Thyroid gland (tissue), 4 donors: ENCODE measurements at regions not wholly inside any gene's neighbourhood (a gene's known extent, or its start where the extent isn't known, plus 50 kb on each side); places are given as distances from the start of the nearest gene placed in this dataset.

Source experiments
- DNase-seq, 2 donors: peaks; one replicate each; pipeline ENCODE4 v3.0.0-alpha.2; 2019
- H3K27ac ChIP-seq, 3 donors: fragments of 200-600 bp; sonication (generic); 1 replicate in 2 of 3; 2 replicates in 1 of 3; pipeline ENCODE4 v1.5.1; 2016 to 2019; ENCODE audit warnings: mild to moderate bottlenecking in 1 of 3, moderate library complexity in 1 of 3
- H3K27me3 ChIP-seq: fragments of 200-600 bp; sonication (generic); one replicate; pipeline ENCODE4 v1.5.1; 2019
- H3K36me3 ChIP-seq, 2 donors: fragments of 200-600 bp; sonication (generic); one replicate each; pipeline ENCODE4 v1.5.1; 2016 to 2019
- H3K4me1 ChIP-seq, 2 donors: fragments of 200-600 bp; sonication (generic); one replicate each; pipeline ENCODE4 v1.5.1; 2017 to 2019
- H3K4me3 ChIP-seq, 3 donors: fragments of 200-600 bp; sonication (generic); replicated peaks in 1 of 3; 1 replicate in 2 of 3; 2 replicates in 1 of 3; pipeline ENCODE4 v1.5.1; 2016; ENCODE audit warnings: mild to moderate bottlenecking in 1 of 3
- H3K9me3 ChIP-seq: fragments of 200-600 bp; sonication (generic); one replicate; pipeline ENCODE4 v1.5.1; 2017
- POLR2A ChIP-seq, 2 donors: fragments of 450-650 bp; IDR thresholded peaks; one replicate each; pipeline ENCODE4 v1.6.1; 2017; ENCODE audit warnings: antibody characterized with exemption in 2 of 2, mild to moderate bottlenecking in 2 of 2, moderate library complexity in 1 of 2
- WGBS, 2 donors: methylation state at CpG; one replicate each; pipeline ENCODE4 v1.1.5; 2017; 5-methylcytosine and 5-hydroxymethylcytosine counted together
- intact Hi-C: fragments of 100-400 bp; cut with DNase I; formaldehyde crosslinking; loops from one replicate; pipeline ENCODE4 v1.15.1; 2023
- TF ChIP-seq, protein P1 (sequence below), 6 experiments: fragments of 200-600 bp in 3 of 6; fragments of 450-650 bp in 3 of 6; sonication (generic) in 3 of 6; IDR thresholded peaks; one replicate each; pipeline ENCODE4 v1.5.1; 2016 to 2019; ENCODE audit warnings: antibody characterized with exemption in 6 of 6, mild to moderate bottlenecking in 2 of 6, inconsistent platforms in 1 of 6, moderate library complexity in 1 of 6

DNA sequence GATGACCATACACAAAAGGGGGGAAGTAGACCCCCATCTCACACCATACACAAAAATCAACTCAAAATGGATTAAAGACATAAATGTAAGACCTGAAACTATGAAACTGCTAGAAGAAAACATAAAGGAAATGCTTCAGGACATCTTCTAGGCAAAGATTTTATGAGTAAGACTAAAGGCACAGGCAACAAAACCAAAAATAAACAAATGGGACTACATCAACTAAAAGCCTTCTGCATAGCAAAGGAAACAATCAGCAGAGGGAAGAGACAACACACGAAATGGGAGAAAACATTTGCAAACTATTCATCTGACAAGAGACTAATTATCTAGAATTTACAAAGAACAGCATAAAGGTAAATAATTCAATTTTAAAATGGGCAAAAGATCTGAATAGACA lies 152.1 kb downstream of the AXIN2 start:
- no peaks in the 10 kb centered on the region for H3K4me1 ChIP-seq
- H3K9me3 ChIP-seq = no peaks in the 10 kb centered on the region
- 40 to 46% methylated on average over 1 of the region's 1 CpG for WGBS, 2 donors
- TF ChIP-seq, protein P1, sequence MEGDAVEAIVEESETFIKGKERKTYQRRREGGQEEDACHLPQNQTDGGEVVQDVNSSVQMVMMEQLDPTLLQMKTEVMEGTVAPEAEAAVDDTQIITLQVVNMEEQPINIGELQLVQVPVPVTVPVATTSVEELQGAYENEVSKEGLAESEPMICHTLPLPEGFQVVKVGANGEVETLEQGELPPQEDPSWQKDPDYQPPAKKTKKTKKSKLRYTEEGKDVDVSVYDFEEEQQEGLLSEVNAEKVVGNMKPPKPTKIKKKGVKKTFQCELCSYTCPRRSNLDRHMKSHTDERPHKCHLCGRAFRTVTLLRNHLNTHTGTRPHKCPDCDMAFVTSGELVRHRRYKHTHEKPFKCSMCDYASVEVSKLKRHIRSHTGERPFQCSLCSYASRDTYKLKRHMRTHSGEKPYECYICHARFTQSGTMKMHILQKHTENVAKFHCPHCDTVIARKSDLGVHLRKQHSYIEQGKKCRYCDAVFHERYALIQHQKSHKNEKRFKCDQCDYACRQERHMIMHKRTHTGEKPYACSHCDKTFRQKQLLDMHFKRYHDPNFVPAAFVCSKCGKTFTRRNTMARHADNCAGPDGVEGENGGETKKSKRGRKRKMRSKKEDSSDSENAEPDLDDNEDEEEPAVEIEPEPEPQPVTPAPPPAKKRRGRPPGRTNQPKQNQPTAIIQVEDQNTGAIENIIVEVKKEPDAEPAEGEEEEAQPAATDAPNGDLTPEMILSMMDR (IDR thresholded peaks at IDR 0.05) = no peak
- no peak for TF ChIP-seq POLR2A (IDR thresholded peaks at IDR 0.05)
- DNase-seq = no peak
- no peaks in the 10 kb centered on the region for H3K36me3 ChIP-seq
- H3K27ac ChIP-seq = no peak overlapping the region
- no peak overlapping the region for H3K4me3 ChIP-seq
- H3K27me3 ChIP-seq = no peaks in the 10 kb centered on the region
- intact Hi-C loops = no loop called here

DNA sequence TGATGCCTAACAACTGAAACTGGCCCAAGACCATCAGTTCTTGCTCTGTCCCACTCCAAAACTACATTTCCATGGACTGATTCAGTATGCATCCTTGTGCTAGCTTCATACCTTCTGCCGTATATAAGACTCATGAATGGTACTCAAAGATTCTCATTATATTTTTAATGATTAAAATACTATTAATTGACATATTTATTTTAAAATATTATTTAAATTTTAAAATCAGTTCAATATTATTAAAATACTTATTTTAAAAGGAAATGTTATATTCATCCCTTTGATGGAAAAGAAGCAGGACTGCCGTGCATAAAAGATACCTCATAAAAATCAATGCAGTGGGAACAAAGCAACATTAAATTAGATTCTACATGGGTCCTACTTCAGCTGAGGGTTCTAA lies 153.4 kb downstream of the AXIN2 start:
- Histone ChIP-seq H3K27me3 (no peaks in the 10 kb centered on the region), H3K27ac (no peak overlapping the region), H3K36me3 (no peaks in the 10 kb centered on the region), H3K4me3 (no peak overlapping the region), H3K9me3 (no peaks in the 10 kb centered on the region), H3K4me1 (no peaks in the 10 kb centered on the region)
- TF ChIP-seq, protein P1 (IDR thresholded peaks at IDR 0.05) = no peak
- no peak for TF ChIP-seq POLR2A (IDR thresholded peaks at IDR 0.05)
- no peak for DNase-seq
- 98 to 100% methylated on average over 2 of the region's 2 CpGs for WGBS, 2 donors
- intact Hi-C loops = no loop called here

DNA sequence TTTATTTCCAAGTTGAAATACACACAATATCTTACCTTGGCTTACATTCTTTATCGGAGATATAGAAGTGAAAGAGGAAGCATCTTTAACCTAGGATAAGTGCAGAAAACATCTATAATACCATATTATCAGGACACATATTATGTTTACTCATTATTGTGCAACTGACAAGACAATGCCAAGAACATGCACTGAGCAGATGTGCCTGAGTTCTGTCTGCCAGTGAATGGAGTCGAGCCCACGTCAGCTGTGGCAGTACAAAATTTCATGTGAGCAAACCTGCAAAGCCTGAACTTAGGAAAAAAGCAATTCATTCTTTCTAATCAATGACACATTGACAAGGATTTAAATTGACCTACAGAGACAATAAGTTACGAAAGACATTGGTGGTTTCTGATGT lies 154.4 kb downstream of the AXIN2 start:
- Histone ChIP-seq H3K27ac (no peak overlapping the region), H3K27me3 (no peaks in the 10 kb centered on the region), H3K4me3 (no peak overlapping the region), H3K4me1 (no peaks in the 10 kb centered on the region), H3K36me3 (no peaks in the 10 kb centered on the region), H3K9me3 (no peaks in the 10 kb centered on the region)
- TF ChIP-seq, protein P1 (IDR thresholded peaks at IDR 0.05) = no peak
- no peak for TF ChIP-seq POLR2A (IDR thresholded peaks at IDR 0.05)
- DNase-seq = no peak
- 93 to 96% methylated on average over 4 of the region's 4 CpGs for WGBS, 2 donors
- intact Hi-C loops = no loop called here

DNA sequence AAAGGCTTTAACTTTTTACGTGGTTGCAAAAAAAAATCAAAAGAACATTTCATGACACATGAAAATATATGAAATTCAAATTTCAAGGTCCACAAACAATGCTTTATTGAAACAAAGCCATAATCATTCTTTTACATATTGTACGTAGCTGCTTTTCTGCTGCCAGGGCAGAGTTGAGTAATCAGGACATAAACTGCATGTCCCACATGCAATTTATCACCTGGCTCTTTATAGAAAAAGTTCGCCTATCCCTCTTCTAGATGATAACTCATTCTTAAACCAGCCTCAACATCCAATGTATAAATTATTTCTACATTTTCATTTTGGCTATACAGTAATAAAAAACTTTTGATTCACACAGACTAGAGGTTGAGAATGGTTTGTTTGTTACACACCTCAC lies 154.9 kb downstream of the AXIN2 start:
- TF ChIP-seq, protein P1 (IDR thresholded peaks at IDR 0.05) = no peak
- TF ChIP-seq POLR2A (IDR thresholded peaks at IDR 0.05) = no peak
- no peaks in the 10 kb centered on the region for H3K4me1 ChIP-seq
- no peaks in the 10 kb centered on the region for H3K9me3 ChIP-seq
- H3K27ac ChIP-seq = no peak overlapping the region
- no peaks in the 10 kb centered on the region for H3K27me3 ChIP-seq
- no peak for DNase-seq
- intact Hi-C loops = no loop called here
- no peaks in the 10 kb centered on the region for H3K36me3 ChIP-seq
- WGBS, 2 donors = 92 to 93% methylated on average over 3 of the region's 3 CpGs
- H3K4me3 ChIP-seq = no peak overlapping the region

DNA sequence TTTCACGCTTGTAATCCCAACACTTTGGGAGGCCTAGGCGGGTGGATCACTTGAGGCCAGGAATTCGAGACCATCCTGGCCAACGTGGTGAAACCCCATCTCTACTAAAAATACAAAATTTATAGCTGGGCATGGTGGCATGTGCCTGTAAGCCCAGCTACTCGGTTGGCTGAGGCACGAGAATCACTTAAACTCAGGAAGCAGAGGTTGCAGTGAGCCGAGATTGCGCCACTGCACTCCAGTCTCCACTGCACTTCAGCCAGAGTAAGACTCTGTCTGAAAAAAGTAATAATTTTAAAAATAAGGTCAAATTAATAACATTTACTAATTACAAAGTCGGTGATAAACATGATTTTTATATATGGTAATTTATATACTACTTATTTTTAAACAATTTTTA lies 155.9 kb downstream of the AXIN2 start:
- H3K27me3 ChIP-seq = no peaks in the 10 kb centered on the region
- no peaks in the 10 kb centered on the region for H3K9me3 ChIP-seq
- TF ChIP-seq POLR2A (IDR thresholded peaks at IDR 0.05) = no peak
- TF ChIP-seq, protein P1 (IDR thresholded peaks at IDR 0.05) = no peak
- H3K27ac ChIP-seq = no peak overlapping the region
- intact Hi-C loops = no loop called here
- no peaks in the 10 kb centered on the region for H3K4me1 ChIP-seq
- 74 to 76% methylated on average over 9 of the region's 9 CpGs for WGBS, 2 donors
- H3K36me3 ChIP-seq = no peaks in the 10 kb centered on the region
- no peak overlapping the region for H3K4me3 ChIP-seq
- no peak for DNase-seq
